HG03354 (cell line): ENCODE measurements at regions not wholly inside any gene's neighbourhood (a gene's known extent, or its start where the extent isn't known, plus 50 kb on each side); places are given as distances from the start of the nearest gene placed in this dataset.
"Not testable (repeated sequence)": the region's sequence is repeated elsewhere in the genome, so short reads cannot be mapped to it uniquely, and the experiment has no call there.

ENCODE experiments used
- ATAC-seq: cut with Tn5 transposase; IDR thresholded peaks from one replicate; pipeline ENCODE4 v1.9.1; 2021; ENCODE audit warnings: mild to moderate bottlenecking; ENCODE audit not compliant: unreplicated experiment, poor library complexity, severe bottlenecking

DNA sequence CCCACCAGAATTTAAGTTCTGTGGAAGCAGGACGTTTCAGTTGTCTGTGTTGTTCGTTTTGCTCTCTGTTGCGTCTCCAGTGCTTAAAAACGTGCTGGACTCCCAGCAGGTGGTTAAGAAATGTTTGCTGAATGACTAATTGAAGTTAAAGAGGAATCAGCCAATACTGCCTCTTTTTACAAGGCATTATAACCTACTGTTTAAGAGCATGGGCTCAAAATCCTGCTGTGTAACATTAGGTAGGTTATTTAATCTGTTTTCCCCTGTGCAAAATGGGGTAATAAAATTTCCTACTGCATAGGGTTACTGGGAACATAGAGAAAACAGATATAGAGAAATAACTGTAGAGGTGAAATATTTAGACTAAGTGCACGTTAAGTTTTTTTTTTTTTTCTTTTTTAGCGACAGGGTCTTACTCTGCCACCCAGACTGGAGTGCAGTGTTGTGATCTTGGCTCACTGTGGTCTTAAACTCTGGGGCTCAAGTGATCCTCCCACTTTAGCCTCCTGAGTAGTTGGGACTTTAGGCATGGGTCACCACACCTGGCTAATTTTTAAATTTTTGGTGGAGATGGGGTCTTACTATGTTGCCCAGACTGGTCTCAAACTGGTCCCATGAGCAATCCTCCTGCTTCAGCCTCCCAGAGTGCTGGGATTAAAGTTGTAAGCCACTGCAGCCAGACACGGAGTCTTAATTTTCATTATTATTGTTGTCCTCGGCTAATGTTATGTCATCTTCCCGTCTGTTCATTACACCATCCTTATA is 139.4 kb upstream of the PRICKLE1 start:
- ATAC-seq: no peak

- no peak for ATAC-seq
Observed at GRCh38 chr12:42728287-42728686, 138.7 kb upstream of the PRICKLE1 start.

DNA sequence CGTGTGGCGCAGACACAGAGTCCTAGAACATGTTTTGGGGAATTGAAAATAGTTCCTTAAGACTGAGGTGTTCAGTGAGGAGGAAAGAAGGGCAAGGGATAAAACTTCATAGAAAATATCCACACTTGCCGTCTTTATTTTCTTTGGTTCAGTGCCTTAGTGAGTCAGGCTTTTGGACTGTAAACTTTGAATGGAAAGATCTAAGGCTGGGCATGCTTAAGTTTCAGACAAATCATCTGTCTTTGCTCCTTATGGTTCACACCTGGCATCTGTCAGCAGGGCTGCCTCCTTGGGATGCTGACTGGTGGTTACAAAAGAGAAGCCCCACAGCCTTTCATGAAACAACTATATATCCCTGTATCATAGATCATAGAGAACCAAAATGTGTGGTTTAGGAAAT is 136.3 kb upstream of the PRICKLE1 start:
- ATAC-seq: no peak

DNA sequence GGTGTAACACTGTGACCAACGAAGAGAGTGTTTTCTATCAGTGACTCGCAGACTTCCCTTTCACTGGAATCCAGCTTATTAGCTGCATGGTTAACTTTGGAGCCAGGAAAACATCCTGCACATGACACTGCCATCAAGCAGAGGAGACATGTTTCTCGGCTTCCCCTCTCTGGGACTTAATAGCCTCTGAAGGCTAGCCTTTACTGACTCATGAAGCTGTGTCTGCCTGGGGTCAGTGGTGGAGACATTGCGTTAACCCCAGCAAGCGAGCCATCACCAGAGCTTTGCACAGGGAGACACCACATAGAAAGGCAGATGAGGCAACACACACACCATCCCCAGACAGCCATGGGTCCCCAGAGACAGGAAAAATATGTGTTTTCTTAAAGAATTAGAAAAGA is 126.9 kb upstream of the PRICKLE1 start:
- no peak for ATAC-seq

GRCh38 chr12:42713566-42713965 is 124.0 kb upstream of the PRICKLE1 start:
- not testable (repeated sequence) for ATAC-seq

DNA sequence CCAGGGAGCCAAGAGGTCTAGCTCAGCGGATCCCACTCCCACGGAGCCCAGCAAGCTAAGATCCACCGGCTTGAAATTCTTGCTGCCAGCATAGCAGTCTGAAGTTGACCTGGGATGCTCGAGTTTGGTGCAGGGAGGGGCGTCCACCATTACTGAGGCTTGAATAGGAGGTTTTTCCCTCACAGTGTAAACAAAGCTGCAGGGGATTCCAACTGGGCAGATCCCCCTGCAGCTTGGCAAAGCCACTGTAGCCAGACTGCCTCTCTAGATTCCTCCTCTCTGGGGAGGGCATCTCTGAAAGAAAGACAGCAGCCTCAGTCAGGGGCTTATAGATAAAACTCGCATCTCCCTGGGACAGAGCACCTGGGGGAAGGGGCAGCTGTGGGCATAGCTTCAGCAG is 118.8 kb upstream of the PRICKLE1 start:
- ATAC-seq: not testable (repeated sequence)

GRCh38 chr12:42707312-42708226 is 118.0 kb upstream of the PRICKLE1 start:
- no peak for ATAC-seq

DNA sequence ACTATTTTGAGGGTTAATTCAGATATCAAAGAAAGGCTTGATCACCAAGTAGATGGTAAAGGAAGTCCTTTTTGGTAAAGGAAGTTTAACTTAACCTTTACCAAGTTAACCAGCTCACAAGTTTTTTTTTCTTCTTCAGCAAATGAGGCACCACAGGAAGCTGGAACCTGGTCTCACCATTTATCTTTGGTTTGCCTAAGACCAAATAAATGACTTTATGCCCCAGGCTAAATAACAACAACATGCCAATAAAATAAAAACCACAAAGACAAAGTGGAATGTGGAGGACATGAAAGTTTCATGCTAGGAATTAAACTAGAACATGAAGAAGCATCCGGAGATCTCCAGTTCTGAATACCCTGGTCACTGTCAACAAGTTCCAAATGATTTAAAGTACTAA is 116.8 kb upstream of the PRICKLE1 start:
- ATAC-seq: no peak

DNA sequence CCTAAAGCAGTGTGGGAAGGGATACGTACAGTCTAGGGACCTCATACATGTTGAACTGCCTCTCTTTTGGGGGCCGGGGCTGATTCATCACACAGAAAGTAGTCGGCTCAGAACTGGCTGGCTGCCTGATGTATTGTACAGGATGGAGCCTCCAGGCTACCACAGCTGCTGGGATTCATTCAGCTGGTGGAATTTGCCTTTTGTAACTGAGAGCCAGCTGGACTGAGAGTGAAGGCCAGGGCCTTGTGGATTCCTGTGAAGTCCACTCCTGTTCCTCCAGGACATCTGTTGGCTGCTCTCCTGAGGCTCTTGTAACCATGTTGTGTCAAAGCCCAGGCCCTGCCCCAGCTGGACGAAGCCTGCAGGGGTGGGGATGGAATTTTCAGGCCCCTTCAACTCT is 116.3 kb upstream of the PRICKLE1 start:
- no peak for ATAC-seq

DNA sequence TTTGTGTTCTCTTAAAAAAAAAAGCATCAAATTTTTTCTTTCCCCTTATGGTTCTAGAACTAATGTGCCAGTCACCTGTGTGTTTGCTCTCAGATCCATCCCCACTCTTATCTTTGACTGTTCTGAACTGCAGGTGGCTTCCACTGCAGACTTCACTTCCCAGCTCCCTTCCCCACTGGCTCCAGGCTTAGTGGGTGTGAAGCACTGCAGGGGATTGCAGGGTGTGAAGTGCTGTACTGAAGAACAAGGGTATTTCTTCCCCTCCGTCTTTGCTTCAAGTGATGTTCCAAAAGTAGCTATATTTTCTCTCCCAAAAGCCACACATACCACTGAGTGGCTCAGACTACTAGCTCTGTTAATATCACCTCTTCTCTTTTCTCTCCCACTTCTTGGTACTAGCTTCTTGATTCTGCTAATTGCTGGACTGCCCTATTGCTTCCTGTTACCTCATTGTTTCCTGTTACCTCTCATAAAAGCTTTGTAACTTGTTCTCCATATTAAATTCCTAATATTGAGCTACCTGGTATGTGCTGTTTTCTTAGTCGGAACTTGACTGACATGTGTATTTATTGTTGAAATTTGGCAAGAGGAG is 115.4 kb upstream of the PRICKLE1 start:
- ATAC-seq: no peak

DNA sequence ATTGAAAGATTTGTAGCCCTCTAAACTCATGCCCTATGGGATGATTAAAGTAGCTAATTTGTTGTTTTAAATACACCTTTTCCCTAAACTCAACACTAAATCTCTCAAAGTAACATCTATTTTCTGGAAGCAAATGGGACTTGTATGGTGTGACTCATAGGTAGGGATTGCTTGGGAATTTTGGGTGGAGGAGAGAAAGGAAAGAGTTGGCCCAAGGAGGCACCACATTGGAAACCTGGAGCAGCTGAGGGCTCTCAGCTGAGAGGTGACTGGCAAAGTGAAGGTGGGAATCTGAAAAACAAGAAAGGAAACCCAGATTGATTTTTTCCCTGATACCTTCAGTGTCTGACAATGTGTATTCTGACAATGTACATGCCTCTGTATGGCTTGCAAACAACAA is 114.8 kb upstream of the PRICKLE1 start:
- ATAC-seq: no peak

GRCh38 chr12:42701084-42701483 is 111.5 kb upstream of the PRICKLE1 start:
- ATAC-seq: no peak

DNA sequence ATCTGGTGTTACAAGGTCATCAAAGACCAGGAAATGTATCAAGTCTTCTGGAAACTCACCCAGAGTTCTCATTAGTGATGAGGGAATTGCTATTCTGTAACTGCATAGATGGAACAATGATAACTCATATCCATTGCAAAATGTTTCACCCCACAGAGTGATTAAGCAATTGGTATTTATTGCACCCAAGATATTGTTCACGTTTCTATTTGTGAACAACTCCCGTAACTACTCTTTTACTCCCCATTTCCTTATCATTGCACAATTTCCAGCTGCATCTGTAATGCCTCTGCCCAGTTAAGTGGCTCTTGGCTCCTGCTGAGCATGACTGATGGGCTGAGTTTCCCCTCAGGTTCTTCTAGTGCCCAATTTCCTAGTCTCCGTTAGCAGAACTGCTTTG is 108.7 kb upstream of the PRICKLE1 start:
- ATAC-seq: no peak

DNA sequence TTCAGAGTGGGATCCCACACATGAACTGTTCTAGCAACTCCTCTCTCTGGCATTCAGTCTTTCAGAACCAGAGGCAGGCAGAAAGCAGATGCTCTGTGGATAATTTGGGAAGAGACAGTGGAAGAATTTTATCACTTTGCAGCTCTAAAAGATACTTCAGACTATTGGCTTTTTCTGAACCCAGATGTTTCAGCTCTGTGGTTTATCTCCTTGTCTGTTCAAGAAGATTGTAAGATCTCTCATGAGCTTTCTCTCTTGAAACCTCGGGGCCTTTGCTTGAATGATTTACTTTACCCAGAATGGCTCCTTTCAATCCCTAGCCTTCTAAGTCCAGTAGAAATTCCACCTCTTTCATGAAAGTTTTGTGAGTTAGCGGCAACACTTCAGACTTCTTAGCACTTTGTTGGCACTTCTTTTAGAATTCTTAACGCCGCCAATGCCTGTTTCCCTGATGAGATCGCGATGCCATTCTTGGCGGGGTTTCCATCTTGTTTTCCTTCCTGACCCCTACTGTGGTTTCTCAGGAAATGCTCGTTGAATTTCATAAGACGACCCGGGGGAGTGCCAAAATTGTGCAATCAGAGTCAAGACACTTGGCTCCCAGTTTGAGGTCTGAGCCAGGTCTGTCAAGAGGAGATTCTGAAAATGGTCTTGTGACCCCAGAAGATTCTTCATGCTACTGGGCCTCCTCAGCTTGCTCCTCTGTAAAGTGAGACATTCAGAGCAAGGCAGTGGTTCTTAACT is 107.0 kb upstream of the PRICKLE1 start:
- no peak for ATAC-seq

GRCh38 chr12:42695490-42695995 is 106.0 kb upstream of the PRICKLE1 start:
- ATAC-seq: no peak

GRCh38 chr12:42692749-42693148 is 103.2 kb upstream of the PRICKLE1 start:
- no peak for ATAC-seq

DNA sequence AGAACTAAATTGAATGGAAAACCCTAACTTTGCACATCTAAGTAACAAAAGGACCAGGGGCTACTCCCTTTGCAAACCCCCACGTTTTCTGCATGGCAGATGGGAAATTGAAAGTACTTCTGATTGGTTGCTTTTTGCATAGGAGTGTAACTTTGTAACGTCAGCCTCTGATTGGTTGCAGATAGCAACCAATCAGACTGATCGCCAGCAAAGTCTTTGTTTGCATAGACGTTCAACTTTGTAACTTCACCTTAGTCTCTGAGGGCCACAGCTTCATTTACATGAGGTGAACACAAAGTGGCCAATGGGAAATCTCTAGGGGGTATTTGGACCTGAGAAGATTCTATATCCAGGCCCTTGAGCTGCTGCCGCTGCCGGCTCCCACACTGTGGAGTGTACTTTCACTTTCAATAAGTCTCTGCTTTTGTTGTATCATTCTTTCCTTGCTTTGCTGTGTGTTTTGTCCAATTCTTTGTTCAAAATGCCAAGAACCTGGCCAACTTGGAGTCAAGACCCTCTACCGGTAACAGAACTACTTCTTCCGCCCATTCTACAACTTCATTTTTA is 102.5 kb upstream of the PRICKLE1 start:
- no peak for ATAC-seq

DNA sequence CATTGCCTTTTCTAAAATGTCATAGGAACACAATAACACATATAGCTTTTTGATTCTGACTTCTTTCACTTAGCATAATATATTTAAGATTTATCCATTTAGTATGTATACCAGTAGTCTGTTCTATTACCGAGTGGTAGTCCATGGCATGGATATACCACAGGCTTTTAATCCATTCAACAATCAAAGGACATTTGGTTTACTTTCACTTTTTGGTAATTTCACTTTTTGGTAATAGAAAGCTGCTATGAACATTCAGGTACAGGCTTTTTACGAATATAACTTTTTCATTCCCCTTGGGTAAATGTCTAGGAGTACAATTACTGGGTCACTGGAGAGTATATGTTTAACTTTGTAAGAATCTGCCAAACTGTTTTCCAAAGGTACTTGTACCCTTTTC is 100.7 kb upstream of the PRICKLE1 start:
- no peak for ATAC-seq

DNA sequence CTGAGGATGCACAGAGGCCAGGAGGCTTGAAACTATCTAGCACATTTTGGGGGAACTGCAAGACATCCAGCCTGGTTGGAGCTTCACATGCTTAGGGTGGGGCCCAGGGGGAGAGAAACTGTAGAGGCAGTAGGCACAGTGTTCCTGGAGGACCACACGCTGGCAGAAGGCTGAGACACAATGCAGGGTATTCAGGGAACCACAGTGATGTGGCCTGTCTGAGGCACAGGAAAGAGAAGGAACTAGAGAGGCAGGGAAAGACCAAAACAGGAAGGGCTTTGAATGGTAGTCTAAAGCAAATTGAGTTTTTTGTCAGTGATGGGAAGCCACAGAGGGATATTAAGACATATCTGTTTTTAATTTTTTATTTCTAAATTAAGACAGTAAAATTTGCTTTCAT is 100.2 kb upstream of the PRICKLE1 start:
- no peak for ATAC-seq
